Germinal center (tissue), 1 donor: ENCODE measurements at regions not wholly inside any gene's neighbourhood (a gene's known extent, or its start where the extent isn't known, plus 50 kb on each side); places are given as distances from the start of the nearest gene placed in this dataset.
"Not testable (repeated sequence)": the region's sequence is repeated elsewhere in the genome, so short reads cannot be mapped to it uniquely, and the experiment has no call there.

Experiments
- DNase-seq: peaks from one replicate; pipeline ENCODE4 v3.0.0; 2012; ENCODE audit warnings: mixed read lengths, low spot score

GRCh38 chr6:103326760-103327757 lies 1532.7 kb downstream of the HACE1 start:
- no peak for DNase-seq

GRCh38 chr6:103313432-103313831 lies 1546.3 kb downstream of the HACE1 start:
- DNase-seq, result no peak

- DNase-seq, result not testable (repeated sequence)
These were observed 1565.3 kb downstream of the HACE1 start for GRCh38 chr6:103294376-103294775.

GRCh38 chr6:103284835-103285234 lies 1574.9 kb downstream of the HACE1 start:
- no peak for DNase-seq

DNA sequence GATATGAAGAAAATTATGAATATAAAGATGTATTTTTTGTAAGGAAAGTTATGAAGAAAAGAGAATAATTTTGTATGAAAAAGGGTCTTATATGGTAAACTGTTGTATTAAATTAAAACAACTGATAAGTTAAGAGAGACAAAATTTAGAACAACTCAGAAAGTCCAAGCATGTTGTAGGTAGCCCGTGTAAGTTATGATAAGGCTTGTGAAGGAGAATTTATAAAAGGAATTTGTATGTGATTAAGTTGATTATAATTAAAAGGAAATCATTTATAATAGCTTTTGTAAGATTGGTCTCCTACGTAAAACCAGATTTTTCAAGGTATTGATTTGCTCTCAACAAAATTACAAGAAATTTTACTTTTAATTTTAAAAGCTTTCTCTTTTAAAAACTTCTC lies 1579.3 kb downstream of the HACE1 start:
- DNase-seq, result no peak

GRCh38 chr6:103277936-103278335 lies 1581.8 kb downstream of the HACE1 start:
- no peak for DNase-seq

GRCh38 chr6:103273048-103273447 lies 1586.7 kb downstream of the HACE1 start:
- no peak for DNase-seq

DNA sequence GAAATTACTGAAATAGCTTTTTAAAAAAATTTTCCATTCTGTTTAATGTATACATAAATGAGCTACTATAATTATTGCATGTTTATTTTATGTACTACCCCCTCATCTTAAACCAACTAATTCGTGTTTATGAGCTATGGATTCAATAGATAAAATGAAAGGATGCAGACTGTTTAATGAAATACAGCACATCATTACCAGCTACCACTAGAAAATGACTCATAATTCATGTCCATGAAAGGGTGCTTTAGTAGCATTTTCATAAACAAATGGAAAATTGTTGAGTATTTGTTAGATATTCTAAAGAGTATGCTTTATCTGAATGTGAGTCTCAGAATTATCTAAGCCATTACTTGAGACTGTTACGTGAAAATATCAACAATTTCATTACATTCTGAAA lies 1590.1 kb downstream of the HACE1 start:
- DNase-seq, result no peak

DNA sequence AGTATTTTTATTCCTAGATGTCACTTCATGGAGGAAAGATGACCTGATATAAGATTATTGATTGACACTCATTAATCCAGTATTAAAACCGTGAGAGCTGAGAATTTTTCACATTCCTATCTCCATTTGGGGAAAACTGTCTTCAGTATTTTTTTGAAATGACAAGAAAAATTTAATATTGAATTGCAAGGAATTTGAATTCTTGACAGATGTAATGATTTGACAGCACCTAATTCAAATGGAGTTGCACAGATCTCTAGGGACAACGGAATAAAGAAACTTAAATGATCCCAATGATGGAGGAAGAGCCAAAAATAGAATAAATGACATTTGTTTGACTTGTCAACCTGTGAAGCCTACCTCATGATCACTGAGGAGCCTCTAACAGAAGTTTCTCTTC lies 1591.4 kb downstream of the HACE1 start:
- no peak for DNase-seq

- DNase-seq, result no peak
These were observed 1595.7 kb downstream of the HACE1 start for GRCh38 chr6:103264020-103264419.

DNA sequence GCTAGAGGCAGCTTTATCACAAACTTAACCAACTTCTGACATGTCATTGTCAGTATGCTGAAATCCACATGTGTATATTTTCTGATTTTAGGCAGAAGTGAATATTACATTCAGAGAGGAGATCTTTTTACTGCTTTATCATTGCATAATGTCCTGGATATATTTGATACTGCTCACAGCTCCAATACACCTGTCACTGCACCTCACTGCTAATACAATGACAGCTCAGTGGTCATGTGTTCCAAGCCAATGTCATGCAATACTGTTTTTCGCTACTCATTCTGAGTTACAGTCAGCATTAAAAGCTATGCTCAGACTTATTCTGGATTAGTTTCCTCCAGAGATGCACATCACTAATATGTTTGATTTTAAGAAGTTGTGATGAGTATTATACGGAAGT lies 1604.6 kb downstream of the HACE1 start:
- no peak for DNase-seq

- no peak for DNase-seq
These were observed 1622.8 kb downstream of the HACE1 start for GRCh38 chr6:103236923-103237322.

DNA sequence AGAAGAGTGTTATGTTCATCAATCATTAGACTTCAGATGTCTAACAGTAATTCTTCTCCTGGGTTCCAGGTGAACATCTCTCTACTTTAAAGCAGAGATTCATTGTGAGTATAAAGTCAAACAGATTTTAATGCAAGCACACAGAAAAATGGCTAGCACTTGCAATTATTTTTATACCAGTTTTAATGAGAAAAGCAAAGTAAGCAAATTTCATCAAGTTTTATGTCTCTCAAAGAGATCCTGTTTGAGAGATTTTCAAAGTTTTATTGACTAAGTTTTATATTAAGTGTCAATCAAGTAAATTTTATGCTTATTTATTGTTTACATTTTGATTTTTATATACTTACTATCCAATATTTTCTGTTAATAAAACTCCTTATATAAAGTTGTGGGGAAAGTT lies 1628.5 kb downstream of the HACE1 start:
- DNase-seq, result no peak

GRCh38 chr6:103215847-103216246 lies 1643.9 kb downstream of the HACE1 start:
- DNase-seq, result no peak

GRCh38 chr6:103210686-103211085 lies 1649.0 kb downstream of the HACE1 start:
- DNase-seq, result no peak

GRCh38 chr6:103198386-103198785 lies 1661.3 kb downstream of the HACE1 start:
- DNase-seq, result no peak

DNA sequence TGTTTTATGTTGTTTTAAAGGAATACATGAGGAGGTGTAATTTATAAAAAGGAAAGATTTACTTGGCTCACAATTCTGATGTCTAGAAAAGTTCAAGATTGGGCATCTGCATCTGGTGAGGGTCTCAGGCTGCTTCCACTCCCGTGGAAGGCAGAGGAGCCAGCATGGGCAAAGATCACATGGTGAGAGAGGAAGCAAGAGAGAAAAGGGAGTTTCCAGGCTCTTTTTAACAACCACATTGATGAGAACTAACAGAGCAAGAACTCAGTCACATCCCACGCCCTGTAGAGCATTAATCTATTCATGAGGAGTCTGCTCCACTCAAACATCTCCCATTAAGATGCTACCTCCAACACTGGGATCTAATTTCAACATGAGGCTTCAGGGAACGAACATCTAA lies 1666.3 kb downstream of the HACE1 start:
- DNase-seq, result no peak

DNA sequence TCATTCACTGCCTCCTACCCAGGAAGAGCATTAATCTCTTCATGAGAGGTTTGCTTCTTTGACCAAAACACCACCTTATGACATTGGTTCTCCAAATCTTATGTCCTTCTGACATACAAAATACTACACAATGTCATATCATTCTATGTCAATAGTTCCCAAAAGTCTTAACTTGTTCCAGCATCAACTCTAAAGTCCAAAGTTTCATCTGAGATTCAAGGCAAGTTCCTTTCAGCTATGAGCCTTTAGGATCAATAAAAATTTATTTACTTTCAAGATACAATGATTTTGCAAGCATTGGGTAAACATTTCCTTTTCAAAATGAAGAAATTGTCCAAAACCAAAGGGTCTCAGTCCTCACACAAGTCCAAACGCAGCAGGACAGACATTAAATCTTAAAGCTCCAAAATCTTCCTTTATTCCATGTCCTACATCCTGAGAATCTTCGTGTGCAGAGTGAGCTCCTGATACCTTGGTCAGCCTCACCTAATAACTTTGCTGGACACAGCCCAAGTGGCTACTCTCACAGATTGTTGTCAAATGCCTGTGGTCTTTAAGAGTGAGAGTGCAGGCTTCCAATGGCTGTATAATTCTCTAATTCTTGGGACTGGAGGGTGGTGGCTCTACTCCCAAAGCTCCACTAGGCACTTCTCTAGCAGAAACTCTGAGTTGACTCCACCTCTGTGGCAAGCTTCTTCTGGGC lies 1668.2 kb downstream of the HACE1 start:
- no peak for DNase-seq

DNA sequence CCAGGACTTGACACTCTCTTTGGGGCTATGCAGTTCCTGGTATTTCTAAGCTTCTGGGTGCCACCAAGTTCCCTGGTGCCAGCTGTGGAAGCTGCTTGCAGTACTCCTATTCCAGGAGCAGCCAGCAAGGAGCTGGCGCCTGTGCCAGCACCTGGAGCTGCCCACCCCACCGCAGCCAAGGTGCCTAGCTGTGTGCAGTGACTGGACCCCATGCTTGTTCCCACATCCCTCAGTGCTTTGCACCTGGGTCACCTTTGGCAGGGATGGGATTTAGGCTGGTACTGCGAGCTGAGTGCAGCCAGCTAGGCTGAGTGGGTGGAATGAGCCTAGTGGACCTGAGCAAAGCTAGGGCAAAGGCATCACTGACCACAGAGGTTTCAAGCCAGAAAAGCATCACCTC lies 1674.9 kb downstream of the HACE1 start:
- DNase-seq, result no peak

DNA sequence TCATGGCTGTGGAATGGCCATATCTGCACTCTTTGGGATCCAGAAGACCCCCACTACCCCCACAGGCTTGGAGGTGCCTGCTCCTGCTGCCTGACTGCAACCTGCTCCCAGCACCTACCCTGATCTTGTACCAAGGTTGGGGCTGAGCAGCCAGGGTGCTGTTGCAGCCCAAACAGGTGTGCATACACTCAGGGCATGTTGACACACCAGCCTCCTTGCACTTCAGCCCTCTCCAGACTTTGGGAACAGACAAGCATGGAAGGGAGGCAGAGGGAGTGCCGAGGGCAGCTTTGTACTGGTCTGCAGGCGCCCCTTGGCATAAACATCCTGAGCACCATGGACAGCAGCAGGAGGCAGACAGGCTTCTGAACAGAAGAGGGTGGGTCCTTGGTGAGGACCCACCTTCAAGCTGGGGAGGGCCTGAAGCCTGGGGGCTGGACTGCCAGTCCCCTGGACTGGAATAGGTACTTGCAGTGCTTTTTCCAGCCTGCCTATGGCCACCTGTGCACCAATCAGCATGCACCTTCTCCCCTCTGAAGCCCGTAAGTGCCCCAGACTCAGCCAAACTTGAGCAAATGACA lies 1675.8 kb downstream of the HACE1 start:
- DNase-seq, result no peak

DNA sequence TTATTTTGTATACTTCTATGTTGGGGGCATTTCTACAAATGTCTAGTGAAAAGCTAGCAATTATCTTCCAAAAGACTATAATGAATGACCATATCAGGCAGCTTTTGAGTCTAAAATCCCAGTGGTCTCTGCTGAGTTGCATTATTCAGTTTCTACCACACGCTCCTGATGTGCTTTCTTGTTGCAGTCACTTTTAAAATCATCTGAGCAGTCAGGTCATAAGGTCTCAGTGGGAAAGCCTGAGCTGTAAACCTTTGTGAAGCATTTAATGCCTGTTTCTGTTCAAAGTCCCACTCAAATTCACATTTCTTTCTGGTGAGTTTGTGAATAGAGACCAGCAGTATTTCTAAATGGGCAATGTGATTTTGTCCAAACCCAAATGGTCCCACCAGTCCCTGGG lies 1681.5 kb downstream of the HACE1 start:
- DNase-seq, result no peak

DNA sequence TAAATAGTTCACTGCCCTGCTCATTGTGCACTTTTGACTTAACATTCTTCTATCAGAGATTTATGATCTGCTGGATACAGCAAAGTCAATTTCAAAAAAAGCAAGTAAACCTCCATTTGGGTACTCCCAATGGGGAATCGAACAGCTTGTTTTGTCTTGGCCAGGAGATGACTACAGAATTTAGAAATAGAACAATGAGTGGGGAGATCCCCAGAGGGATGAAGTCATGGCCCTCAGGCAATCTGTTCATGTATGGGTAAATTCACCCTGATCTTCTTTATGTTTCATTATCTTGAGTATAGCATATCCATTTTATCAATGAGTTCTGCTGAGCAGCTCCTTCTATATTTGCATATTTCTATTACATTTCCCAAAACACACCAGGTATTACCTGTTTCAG lies 1681.9 kb downstream of the HACE1 start:
- DNase-seq, result no peak

DNA sequence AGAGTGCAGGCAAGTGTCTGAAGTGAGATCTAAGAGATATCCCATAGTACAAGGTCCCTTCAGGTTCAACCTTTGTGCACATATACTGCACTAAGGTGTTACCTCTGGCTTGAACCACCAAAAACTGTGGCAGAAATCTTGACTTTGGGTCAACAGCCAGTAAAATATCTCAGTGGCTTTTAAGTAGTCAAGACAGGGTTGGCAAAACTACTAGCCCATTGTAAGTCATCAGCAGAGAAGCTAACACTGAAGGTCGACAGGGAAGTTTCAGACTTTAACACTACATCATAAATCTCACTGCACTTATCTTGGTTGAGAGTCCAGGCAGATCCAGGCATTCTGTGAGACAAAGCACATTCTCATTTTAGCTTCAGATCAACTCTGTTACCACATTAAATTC lies 1684.7 kb downstream of the HACE1 start:
- no peak for DNase-seq
